ENCODE measurements at regions not wholly inside any gene's neighbourhood (a gene's known extent, or its start where the extent isn't known, plus 50 kb on each side); places are given as distances from the start of the nearest gene placed in this dataset.

DNA sequence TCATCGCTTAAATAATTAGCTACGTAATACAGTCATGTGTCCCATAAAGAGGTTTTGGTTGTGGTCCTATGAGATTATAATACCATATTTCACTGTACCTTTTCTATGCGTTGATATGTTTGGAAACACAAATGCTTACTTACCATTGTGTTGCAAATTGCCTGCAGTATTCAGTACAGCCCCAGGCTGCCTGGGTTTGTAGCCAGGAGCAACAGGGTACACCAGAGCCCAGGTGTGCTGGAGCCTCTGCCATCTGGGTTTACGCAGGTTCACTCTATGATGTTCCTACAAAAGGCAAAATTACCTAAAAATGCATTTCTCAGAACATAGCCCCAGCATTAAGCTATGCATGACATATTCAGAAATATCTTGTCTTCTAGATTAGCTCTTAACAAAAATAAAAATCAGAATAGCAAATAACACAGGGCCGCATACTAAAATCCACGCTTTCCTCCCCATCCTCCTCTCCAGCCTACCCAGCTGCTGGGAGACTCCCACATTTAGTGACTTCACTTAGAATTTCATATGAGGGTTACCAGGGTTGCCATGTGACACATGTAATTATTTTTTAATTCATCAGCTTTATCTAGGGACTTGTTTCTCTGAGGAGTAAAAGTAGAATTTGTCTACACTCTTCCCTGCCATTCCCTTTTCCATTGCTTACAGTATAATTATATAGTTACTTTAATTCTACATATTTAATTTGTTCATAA is 559.0 kb upstream of the ADARB2 start:
- DNase-seq = no peak

- no peak for DNase-seq
Observed at GRCh38 chr10:2294739-2295138, 557.4 kb upstream of the ADARB2 start.

- DNase-seq = no peak
Observed at GRCh38 chr10:2284071-2284470, 546.7 kb upstream of the ADARB2 start.

GRCh38 chr10:2282202-2282601 is 544.9 kb upstream of the ADARB2 start:
- DNase-seq = no peak

DNA sequence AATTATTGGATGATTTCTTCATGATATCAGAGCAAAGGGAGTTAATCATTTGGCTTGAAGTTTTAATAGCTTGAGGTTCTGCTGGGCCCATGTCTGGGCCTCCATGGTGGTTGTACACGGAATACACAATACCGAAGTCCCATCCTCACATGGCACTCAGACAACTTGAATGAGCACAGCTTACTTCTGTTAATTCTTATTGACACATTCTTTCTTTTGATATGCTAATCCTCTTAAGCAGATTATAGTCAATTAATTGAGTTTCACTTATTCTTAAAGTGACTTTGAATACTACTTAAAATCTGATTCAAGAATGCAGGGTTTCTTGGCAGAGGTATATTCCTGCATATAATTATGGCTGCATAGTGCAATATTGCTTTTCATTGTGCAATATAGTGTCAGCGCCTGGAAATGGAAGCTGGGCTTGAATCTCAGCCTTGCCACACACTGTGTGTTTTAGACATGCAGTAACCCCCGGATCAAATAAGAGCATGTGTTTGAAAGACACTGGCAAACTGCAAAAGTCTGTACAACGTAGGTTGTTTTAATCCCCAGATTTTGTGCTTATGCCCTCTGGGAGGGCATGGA is 543.5 kb upstream of the ADARB2 start:
- DNase-seq = no peak

DNA sequence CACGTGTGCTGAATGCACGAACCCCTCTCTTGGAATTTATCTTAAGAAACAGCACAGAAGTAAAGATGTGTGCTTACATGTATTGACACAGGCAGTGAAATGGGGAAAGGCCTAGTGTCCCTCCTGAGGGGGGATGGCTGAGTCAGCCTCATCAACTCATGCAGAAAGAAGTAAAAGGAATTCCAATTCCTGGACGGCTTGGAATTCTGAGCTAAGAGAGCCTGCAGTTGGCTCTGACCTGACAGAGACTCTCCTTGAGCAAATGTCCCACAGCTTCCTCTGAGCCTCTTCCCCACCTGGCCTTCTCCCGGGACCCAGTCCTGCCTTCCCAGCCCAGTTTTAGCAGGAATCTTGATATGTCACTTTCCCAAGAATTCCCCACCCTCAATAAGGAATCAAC is 542.4 kb upstream of the ADARB2 start:
- no peak for DNase-seq

DNA sequence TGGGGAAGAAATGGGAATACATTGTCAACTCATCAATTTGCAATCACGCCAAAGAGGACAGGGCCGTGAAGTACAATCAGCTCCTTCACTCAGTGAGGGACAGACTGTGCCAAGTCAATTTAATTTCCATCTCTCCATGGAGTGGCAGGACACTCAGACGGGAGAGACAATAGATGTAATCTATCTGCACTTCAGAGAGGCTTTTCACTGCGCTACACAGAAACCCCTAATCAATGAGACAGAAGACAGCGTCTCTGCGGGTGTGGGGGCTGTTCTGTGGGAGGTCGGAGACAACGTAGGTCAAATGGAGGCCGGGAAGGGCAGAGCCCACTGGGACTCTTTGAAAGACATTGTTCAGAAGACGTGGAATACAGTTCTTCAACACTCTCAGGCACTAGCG is 541.0 kb upstream of the ADARB2 start:
- no peak for DNase-seq

GRCh38 chr10:2263561-2263960 is 526.2 kb upstream of the ADARB2 start:
- DNase-seq = no peak

GRCh38 chr10:2262878-2263277 is 525.6 kb upstream of the ADARB2 start:
- DNase-seq = no peak

DNA sequence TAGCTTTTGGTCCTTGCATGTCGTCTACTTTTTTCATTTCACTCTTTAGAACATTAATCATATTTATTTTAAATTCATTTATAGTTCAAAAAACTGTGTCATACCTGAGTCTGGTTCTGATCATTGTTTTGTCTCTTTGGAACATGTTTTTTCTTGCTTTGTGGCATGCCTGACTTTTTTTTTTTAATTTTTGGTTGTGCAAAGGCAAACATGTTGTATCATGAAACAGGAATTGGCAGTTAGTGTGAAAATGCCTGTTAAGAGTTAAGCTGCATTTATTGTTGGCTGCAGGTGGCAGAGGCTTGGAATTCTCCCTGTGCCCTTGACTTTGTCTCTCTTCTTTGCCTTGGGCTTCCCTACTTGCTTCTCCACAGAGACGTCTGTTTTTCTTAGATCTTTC is 525.0 kb upstream of the ADARB2 start:
- DNase-seq = no peak

DNA sequence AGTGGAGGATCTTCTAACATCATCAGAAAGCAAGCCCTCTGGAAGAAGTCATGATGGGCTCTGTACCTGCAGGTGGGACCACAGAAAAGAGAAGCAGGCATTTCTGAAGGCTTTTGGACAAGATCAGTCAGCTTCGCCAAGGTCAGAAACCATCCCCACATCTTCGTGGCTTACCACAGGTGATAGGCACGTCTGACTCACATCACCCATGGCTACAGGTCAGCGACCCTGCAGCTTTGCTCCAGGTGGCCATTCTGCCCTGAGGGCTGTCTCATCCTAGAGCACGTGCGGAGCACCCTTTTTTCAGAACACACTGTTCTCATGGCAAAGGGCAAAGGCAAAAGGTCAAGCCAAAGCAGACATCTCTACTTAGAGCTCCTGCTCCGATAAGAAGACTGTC is 518.9 kb upstream of the ADARB2 start:
- no peak for DNase-seq

GRCh38 chr10:2252096-2252495 is 514.8 kb upstream of the ADARB2 start:
- DNase-seq = no peak

- no peak for DNase-seq
Observed at GRCh38 chr10:2251631-2252030, 514.3 kb upstream of the ADARB2 start.

- no peak for DNase-seq
Observed at GRCh38 chr10:2246747-2247146, 509.4 kb upstream of the ADARB2 start.

- no peak for DNase-seq
Observed at GRCh38 chr10:2245580-2245979, 508.3 kb upstream of the ADARB2 start.

DNA sequence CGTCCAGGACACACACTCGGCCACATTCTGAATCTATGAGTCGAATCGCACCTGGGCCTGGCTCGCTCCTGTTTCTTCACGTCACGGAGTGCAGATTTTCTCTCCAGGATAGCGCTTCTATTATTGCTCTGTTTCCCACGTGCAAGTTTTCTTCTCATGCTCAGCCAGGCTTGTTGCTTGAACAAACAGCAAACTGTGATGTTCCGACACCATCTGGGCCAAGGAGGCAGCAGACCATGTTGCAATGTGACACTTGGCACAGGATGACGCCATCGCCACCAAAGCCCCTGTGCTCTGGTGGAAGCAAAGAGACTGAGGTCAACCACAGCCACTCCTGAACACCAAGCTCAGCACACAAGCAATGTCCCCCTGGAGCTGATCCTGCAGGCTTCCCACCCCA is 507.1 kb upstream of the ADARB2 start:
- no peak for DNase-seq

- DNase-seq = no peak
Observed at GRCh38 chr10:2236876-2237275, 499.6 kb upstream of the ADARB2 start.

GRCh38 chr10:2232479-2232878 is 495.2 kb upstream of the ADARB2 start:
- no peak for DNase-seq

- DNase-seq = no peak
Observed at GRCh38 chr10:2230478-2230877, 493.2 kb upstream of the ADARB2 start.

DNA sequence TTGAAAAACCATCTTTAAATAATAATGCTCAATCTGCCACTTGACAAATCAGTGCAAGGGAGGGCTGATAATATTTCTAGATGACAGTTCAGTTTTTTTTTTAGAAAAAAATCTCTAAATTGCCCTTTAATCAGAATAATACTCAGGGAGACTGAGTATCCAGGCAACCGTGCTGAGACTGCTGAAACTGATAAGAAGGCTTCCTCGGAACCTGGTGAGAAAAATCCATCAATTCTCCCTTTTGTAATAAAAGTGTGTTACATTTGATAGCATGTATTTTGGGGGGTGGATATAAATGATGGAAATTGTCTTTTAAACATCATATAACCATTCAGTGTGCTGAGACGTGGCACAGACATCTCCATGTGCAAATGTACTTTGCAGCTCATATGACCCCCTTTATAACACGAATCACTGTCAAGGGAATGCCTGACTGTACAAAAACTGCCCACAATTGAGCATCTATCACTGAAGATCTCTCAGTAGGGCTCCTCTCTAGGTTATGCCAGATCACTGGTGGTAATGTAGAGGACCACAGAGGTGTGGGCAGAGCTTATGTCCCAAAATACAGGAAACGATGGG is 491.1 kb upstream of the ADARB2 start:
- no peak for DNase-seq

- DNase-seq = no peak
Observed at GRCh38 chr10:2225609-2226008, 488.3 kb upstream of the ADARB2 start.

GRCh38 chr10:2223548-2224320 is 486.4 kb upstream of the ADARB2 start:
- DNase-seq = no peak

DNA sequence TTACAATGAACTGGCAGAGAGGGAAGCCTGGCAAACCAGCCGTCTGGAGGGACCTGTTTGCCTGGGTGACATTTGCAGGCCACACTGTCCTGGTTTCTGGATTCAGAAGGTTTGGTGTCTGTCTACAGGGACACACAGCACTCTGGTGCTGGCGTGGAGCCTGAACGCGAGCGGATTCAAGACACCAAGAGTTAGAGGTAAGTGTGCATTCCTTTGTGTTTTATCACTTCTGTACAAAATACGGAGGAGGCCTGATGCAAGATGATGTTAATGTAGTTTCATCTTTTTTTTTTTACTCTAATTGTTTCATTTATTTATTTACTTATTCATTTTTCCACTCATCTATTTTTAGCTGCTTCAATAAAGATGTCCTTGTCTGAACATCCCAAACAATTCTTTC is 485.3 kb upstream of the ADARB2 start:
- DNase-seq = no peak

DNA sequence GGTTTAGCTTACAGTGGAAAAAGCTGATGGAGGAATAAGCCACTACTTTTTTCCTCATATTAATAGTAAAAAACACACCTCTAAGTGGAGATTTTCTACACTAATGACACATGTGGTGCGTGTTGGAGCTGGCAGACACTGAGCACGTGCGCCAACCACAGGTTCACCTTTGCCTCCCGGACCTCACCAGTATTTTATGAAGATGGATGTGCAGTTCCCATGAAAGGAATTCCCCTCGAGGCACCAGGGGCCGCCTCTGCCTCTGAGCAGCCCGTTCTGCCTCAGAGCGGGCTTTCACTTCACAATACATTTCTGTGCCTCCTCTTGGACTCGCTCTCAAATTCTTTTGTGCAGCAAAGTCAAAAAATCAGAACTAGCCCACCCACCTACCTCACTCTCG is 477.5 kb upstream of the ADARB2 start:
- DNase-seq = no peak
